GM19099 (cell line): ENCODE measurements at regions not wholly inside any gene's neighbourhood (a gene's known extent, or its start where the extent isn't known, plus 50 kb on each side); places are given as distances from the start of the nearest gene placed in this dataset.

ENCODE experiments used
- POLR2A ChIP-seq: IDR thresholded peaks from 3 replicates; pipeline ENCODE4 v1.6.1; 2011; ENCODE audit warnings: low read depth; ENCODE audit not compliant: insufficient read length; ENCODE audit errors: extremely low read depth

GRCh38 chr2:42931146-42931817, 138.9 kb upstream of the HAAO start:
- no peak for TF ChIP-seq POLR2A

- no peak for TF ChIP-seq POLR2A
Observed at GRCh38 chr2:42930025-42930581, 137.7 kb upstream of the HAAO start.

DNA sequence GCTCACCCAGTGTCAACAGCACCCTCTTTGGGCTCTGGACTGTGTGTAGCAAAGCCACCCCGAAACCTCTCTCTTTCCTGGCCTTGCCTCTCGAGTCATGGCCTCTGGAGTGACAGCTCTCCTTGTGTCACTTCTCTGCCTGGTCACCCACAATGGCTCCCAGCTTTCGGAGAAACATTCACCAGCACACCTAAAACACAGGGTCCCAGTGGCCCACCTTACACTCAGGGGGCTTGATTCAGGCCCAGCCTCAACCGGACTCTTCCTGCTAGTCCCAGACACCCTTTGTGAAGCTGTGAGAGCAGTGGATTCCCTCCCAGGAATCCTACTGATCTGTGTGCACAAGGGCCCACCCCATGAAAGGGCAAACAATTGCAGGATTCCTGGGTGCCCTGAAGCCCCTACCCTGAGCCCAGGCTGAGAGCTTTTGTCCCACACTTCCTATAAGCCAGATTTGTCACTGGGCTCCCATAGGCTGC, 137.2 kb upstream of the HAAO start:
- no peak for TF ChIP-seq POLR2A

GRCh38 chr2:42928692-42929545, 136.5 kb upstream of the HAAO start:
- no peak for TF ChIP-seq POLR2A

- TF ChIP-seq POLR2A = no peak
Observed at GRCh38 chr2:42928161-42928691, 135.8 kb upstream of the HAAO start.

DNA sequence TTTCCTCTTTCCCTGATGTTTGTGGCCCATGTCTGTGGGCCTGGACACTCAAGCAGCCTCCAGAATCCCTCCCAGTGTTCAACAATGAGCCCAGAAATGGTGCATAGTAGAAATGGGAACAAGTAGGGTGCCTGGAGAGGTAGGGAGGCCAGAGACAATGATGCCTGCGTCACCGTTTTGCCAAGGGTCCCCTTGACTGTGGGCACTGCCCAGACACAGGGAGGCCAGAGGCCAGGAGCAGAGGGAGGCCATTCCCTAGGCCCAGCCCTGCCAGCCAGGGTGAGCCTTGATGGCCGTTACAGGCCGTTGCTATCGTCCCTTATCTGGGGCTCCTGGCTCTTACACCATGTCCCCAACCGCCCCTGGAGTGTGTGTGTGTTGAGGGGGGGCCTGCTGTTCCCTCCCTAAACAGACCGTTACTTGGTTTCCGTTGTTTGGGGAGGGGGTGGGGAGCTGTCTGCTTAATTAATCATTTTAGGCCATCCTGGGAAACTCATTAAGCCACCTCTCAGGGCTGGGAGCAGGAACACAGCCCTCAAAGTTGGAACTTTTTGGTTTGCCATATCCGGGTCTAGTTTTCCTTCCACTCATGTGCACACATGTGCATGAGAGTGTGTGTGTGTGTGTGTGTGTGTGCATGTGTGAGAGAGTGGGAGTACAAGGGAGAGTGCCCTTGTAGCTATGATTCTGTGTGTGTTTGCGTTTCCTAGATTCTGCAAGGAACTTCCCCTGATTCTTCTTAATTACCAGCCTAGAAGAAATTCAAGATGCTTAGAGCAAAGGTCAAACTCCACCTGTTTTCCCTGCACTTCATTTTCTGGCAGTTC, 135.2 kb upstream of the HAAO start:
- no peak for TF ChIP-seq POLR2A

GRCh38 chr2:42926434-42927333, 134.3 kb upstream of the HAAO start:
- no peak for TF ChIP-seq POLR2A

DNA sequence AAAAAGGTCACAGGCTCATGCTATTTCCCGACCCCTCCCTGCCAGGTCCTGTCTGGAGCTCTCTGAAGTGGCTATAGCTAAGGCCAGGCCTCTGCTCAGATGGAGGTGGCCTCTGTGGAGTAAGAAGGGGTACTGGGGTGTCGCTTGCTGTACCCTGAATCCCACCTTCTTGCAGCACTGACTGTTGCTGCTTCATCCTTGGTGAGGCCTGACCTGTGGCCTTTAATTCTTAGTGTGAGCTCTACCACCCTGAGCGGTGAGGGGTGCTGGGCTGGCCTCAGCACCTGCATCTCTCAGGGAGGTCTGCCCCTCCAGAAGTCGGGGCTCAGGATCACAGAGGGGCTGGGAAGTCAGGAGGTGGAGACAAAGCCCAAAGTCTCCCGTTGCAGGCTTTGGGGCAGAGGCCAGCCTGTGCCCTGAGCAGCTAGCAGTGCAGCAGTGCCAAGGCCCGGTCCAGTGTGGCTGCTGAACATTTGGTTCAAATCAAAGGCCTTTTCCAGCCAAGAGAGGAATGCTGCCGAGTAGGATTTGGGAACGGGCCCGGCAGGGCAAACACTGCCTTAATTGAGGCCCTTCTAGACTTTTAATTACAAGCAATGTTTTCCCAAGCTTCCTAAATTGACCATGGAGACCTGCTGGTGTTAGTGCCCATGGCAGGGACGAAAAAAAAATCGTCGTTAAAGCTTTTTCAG, 133.5 kb upstream of the HAAO start:
- TF ChIP-seq POLR2A = no peak

- TF ChIP-seq POLR2A = no peak
Observed at GRCh38 chr2:42924418-42924886, 132.1 kb upstream of the HAAO start.

DNA sequence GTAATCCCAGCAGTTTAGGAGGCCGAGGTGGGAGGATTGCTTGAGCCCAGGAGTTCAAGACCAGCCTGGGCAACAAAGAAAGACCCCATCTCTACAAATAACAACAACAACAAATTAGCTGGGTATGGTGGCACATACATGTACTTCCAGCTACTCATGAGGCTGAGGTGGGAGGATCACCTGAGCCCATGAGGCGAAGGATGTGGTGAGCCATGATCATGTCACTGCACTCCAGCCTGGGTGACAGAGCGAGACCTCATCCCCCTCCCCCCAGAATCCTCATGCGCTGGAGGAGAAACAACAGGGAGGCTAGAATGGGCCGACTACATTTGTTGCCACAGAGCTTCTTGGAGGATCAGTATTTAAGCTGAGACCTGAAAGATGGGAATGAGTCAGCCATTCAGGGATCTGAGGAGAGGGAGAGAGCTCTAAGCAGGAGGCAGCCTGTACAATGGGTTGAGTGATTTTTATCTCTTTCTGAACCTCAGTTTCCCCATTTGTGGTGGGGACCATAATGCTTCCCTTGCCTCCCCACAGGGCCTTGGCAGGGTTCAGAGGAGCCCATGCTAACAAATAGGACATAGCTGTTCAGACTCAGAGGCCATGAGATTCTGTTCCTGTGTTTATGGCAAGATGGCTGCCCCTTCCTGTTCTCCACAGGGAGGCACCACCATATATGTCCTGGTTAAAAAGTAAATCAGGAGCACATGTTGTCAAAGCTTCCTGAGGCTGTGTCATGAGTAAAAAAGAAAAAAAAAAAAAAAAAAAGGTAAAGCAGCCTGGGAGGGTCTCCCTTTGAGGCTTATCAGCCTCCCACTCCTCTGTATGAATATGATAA, 131.4 kb upstream of the HAAO start:
- TF ChIP-seq POLR2A = no peak

DNA sequence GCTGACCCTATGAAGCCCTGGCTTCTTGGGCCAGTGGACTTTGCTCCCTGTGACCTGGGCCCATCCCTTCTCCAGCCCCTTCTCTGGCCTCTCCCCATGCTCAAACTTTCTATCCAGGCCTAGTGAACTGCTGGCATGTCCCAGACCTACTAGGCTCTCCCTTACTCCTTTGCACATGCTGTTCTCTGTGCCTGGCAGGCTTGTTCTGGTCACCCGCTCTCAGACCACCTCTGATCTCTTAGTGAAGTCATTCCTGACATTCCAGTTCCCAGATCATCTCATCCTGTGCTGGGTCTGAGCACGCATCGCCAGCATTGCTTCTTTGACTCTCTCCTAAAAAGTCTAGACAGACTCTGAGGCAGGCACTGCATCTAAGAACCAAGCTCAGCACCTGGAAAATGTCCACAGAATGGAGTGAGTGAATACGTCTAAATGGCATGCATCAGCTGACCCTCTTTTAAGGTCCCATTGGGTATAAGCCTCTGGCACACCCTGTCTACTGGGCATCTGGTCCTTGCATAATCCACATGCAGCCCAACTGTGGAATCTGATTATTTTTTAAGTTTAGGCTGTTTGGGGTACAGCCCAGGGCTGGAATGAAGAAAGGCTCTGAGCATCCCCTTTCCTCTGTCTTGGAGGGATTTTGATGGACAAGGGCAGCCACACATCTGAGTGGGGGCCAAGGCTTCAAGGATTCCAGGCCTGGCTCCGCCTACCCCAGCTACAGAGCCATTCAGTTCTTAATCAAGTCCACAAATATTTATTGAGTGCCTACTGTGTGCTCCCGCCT, 130.6 kb upstream of the HAAO start:
- TF ChIP-seq POLR2A = no peak
